Brain microvascular endothelial cell (primary cell): ENCODE measurements at regions not wholly inside any gene's neighbourhood (a gene's known extent, or its start where the extent isn't known, plus 50 kb on each side); places are given as distances from the start of the nearest gene placed in this dataset.
"Not testable (repeated sequence)": the region's sequence is repeated elsewhere in the genome, so short reads cannot be mapped to it uniquely, and the experiment has no call there.

ENCODE experiments used
- DNase-seq: peaks from one replicate; pipeline ENCODE4 v3.0.0-alpha.2; 2020
- H3K27ac ChIP-seq: fragments of 250-450 bp; sonication (Bioruptor Pico); 2 replicates; pipeline ENCODE4 v1.5.1; 2020; ENCODE audit warnings: mild to moderate bottlenecking, moderate library complexity
- H3K27me3 ChIP-seq: fragments of 250-450 bp; sonication (Bioruptor Pico); replicated peaks from 2 replicates; pipeline ENCODE4 v1.5.1; 2020; ENCODE audit warnings: mild to moderate bottlenecking
- H3K36me3 ChIP-seq: fragments of 250-450 bp; sonication (Bioruptor Pico); replicated peaks from 2 replicates; pipeline ENCODE4 v1.5.1; 2020; ENCODE audit warnings: mild to moderate bottlenecking
- H3K4me3 ChIP-seq: 2 replicates; pipeline ENCODE4 v1.5.1; 2011; ENCODE audit warnings: low read depth, mild to moderate bottlenecking, control low read depth, low read length, moderate library complexity
- CTCF ChIP-seq: IDR thresholded peaks from 2 replicates; pipeline ENCODE4 v1.5.1; 2011; ENCODE audit warnings: low read depth, mild to moderate bottlenecking, moderate library complexity, low read length, control low read depth, inconsistent platforms; ENCODE audit errors: missing control alignments
- in situ Hi-C: cut with HindIII; loops from 2 replicates; pipeline ENCODE4 v1.10.0; 2017; ENCODE audit warnings: low sequenced_read_pairs, low pct_ligation_motif_present

DNA sequence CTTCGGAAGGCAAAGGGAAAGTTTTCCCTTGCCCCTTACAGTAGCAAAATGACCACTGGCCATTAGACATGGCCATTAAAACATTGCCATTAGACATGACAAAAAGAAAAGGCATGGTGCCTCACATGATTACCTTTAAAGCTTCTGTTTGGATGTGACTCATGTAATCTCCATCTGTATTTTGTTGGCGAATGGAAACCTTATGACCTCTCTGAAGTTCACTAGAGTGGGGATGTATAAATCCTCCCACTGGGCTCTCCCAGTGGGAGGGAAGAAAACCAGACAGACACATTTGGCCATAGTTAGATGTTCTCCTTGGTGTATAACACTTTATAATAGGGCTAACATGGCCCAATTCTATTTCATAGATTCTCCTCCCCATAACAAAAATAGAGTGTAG is 152.6 kb downstream of the MAGEB17 start:
- DNase-seq: peak; percentile 9
- in situ Hi-C loops: no loop called here
- Histone ChIP-seq H3K4me3 (no peak overlapping the region), H3K36me3 (no peaks in the 10 kb centered on the region), H3K27me3 (no peaks in the 10 kb centered on the region), H3K27ac (no peak overlapping the region)
- TF ChIP-seq CTCF: no peak

DNA sequence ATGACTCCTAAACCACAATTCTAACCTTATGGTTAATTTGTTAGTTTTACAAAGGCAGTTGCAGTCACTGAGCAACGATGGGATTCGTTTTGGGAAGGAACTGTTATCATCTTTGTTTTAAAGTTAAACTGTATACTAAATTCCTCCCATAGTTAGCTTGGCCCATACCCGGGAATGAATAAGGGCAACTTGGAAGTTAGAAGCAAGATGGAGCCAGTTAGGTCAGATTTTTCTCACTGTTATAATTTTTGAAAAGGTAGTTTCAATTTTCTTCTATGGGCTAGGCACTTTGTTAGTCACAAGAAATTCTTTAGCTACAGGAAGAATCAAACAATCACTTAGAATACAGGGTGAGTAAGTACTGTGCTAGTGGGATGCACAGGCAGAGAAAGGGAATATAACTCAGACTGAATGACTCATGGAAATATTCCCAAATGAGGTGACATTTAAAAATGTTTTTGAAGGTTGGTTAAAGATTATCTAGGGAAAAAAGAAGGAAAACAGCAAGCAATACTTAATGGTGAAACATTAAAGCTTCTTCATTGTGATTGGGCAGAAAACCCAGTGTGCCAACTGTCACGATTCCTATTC is 153.6 kb downstream of the MAGEB17 start:
- Histone ChIP-seq H3K27me3 (no peaks in the 10 kb centered on the region), H3K4me3 (no peak overlapping the region), H3K36me3 (no peaks in the 10 kb centered on the region), H3K27ac (peak overlapping the region; percentile 47)
- in situ Hi-C loops: no loop called here
- peak; percentile 18 for DNase-seq
- TF ChIP-seq CTCF: no peak

DNA sequence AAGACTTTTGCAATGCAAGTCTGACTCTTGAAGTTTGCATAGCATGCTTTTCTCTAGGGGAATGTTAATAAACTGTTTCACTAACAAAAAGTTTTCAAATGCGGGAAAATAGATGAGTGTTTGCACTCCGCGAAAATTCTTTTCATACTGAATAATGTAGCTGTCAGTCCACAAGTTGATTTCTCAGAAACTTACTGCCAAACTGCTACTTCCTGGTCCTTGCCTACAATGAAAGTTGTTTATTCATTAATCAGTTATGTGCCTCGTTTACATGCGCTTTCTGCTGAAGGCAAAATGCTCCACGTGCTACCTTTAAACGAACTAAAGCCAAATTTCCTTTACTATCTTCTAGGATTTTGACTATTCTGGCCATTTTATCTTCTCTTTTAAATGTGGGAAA is 166.2 kb downstream of the MAGEB17 start:
- Histone ChIP-seq H3K4me3 (no peak overlapping the region), H3K27me3 (no peaks in the 10 kb centered on the region), H3K36me3 (no peaks in the 10 kb centered on the region), H3K27ac (no peak overlapping the region)
- no peak for TF ChIP-seq CTCF
- in situ Hi-C loops: no loop called here
- DNase-seq: no peak

DNA sequence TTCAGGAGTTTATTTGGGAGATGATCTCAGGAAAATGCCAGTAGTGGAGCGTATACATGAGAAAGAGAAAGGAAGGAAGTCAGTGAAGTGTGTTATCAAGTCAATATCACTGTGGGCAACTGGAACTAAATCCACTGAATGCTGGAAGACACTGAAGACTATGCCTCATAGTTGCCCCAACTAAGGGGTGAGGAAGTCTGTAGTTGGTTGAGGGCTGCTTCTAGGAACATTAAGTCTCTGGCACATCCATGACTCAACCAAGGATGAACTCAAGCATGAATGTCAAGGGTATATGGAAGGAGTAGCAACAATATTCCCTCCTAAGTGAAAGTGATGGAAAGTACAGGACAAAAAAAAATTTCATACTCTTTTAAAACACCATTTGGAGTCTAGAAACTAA is 167.9 kb downstream of the MAGEB17 start:
- Histone ChIP-seq H3K27ac (no peak overlapping the region), H3K4me3 (no peak overlapping the region), H3K27me3 (no peaks in the 10 kb centered on the region), H3K36me3 (no peaks in the 10 kb centered on the region)
- TF ChIP-seq CTCF: no peak
- no peak for DNase-seq
- in situ Hi-C loops: no loop called here

DNA sequence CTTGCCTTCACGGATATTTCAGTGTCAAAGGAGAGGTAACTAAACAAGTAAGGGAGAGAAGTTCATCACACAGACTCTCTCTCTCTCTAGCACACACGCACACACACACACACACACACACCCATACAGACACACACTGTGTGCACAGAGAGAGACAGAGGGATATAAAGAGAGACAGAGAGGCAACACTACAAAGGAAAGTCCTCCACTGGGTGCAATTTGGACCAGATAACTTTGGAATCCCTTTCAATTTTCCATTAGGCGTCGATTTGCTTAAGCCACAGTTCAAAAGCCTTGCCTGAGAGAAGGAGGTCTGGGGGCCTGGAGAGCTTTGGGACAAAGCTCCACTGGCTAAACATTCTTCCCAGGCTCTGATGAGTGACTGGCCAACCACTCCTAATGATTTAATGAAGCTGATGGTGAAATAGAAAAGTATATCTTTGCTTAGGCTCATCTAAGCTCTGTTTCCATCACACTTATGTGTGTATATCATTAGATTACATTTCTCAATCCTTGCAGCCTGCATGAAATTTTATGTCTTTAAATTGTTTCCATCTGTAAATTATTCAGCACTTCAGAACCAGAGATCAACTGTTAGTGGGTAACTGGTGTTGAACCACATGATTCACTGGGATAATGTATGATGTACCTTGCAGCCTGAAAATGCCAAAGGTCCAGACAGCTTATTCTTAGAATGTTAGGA is 180.8 kb downstream of the MAGEB17 start:
- H3K36me3 ChIP-seq: no peaks in the 10 kb centered on the region
- TF ChIP-seq CTCF: no peak
- no peak for DNase-seq
- H3K27ac ChIP-seq: no peak overlapping the region
- H3K27me3 ChIP-seq: no peaks in the 10 kb centered on the region
- H3K4me3 ChIP-seq: no peak overlapping the region
- in situ Hi-C loops: no loop called here

- no peaks in the 10 kb centered on the region for H3K27me3 ChIP-seq
- H3K4me3 ChIP-seq: no peak overlapping the region
- TF ChIP-seq CTCF: no peak
- no peaks in the 10 kb centered on the region for H3K36me3 ChIP-seq
- in situ Hi-C loops: no loop called here
- no peak for DNase-seq
- no peak overlapping the region for H3K27ac ChIP-seq
Observed at GRCh38 chrX:16357902-16358301, 190.6 kb downstream of the MAGEB17 start.

DNA sequence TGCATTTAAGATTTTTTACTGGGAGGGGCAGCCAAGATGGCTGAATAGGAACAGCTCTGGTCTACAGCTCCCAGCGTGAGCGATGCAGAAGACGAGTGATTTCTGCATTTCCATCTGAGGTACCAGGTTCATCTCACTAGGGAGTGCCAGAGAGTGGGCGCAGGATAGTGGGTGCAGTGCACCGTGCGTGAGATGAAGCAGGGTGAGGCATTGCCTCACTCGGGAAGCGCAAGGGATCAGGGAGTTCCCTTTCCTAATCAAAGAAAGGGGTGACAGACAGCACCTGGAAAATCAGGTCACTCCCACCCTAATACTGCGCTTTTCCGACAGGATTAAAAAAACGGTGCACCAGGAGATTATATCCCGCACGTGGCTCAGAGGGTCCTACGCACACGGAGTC is 192.8 kb downstream of the MAGEB17 start:
- H3K36me3 ChIP-seq, DNase-seq, H3K27me3 ChIP-seq, H3K27ac ChIP-seq, H3K4me3 ChIP-seq, in situ Hi-C loops: not testable (repeated sequence)
